SK-N-MC (cell line): ENCODE measurements at regions not wholly inside any gene's neighbourhood (a gene's known extent, or its start where the extent isn't known, plus 50 kb on each side); places are given as distances from the start of the nearest gene placed in this dataset.

Source experiments
- EZH2 ChIP-seq: fragments of 200-600 bp; sonication (generic); IDR thresholded peaks from one replicate; pipeline ENCODE4 v1.6.1; 2017; ENCODE audit warnings: antibody characterized with exemption
- FOXP2 ChIP-seq: optimal IDR thresholded peaks from 2 replicates; pipeline ENCODE3; 2011; ENCODE audit warnings: mild to moderate bottlenecking, moderate library complexity; ENCODE audit not compliant: insufficient read depth; ENCODE audit errors: extremely low read length, control extremely low read depth
- POLR2AphosphoS5 ChIP-seq: IDR thresholded peaks from 2 replicates; pipeline ENCODE4 v1.6.1; 2012; ENCODE audit warnings: mild to moderate bottlenecking, low read depth, low read length, borderline replicate concordance

DNA sequence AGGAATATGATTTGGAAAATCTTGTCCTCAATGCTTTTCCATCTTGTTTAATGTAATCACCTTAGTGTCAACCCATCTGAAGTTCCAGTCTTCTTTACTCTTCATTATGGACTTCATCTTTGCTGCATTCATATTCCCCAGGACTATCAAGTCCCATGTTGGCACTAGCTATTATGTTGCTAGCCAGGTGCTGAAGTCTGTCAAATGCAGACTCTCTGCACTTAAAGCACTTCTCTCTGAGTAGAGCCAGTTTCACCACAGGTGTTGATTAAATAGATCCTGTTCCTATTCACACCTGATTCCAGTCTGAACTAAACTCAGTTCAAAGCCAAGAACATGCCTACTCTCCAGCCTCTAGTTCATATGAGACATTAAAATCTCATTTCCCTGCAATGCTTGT, 75.0 kb upstream of the PKN2 start:
- TF ChIP-seq POLR2AphosphoS5: no peak
- TF ChIP-seq EZH2: no peak
- no peak for TF ChIP-seq FOXP2
